ENCODE measurements at regions not wholly inside any gene's neighbourhood (a gene's known extent, or its start where the extent isn't known, plus 50 kb on each side); places are given as distances from the start of the nearest gene placed in this dataset.

DNA sequence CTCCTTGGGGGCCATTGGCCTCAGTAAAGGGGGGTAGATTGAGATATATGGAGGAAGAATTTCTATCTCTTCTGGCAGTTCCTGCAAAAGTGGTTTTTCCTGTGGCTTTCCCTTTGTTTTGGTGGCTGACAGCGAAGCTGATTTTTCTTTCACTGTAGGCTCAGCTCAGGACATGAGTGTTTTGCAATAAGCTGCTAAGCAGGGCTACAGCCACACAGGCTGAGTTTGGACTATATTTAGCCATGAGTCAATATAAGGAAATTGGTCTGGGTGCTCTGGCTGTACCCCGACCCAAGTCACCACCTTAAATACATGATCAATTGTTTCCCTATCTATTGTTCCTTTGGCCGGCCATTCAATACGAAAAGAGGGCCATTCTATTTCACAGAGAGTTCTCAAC, 212.7 kb upstream of the KCND2 start:
- no peak overlapping the region for H4K91ac ChIP-seq (ENCODE audit: insufficient read depth, low read depth, low read length)
- in situ Hi-C loops (cut with MboI; ENCODE audit: low sequenced_read_pairs) (no loop called here), intact Hi-C loops (cut with micrococcal nuclease) (no loop called here), dilution Hi-C loops (cut with HindIII; ENCODE audit: low sequenced_read_pairs, unreplicated experiment) (no loop called here)
- peak; percentile 59 for DNase-seq
- H2AK5ac ChIP-seq (ENCODE audit: low read depth, low read length): no peak overlapping the region
- H2AK9ac ChIP-seq (replicated peaks; ENCODE audit: low read depth, low read length, poor library complexity): peak overlapping the region; percentile 71
- H3K4ac ChIP-seq (ENCODE audit: low read depth, low read length): no peak overlapping the region
- CTCF ChIA-PET: no interaction called here
- H3K4me2 ChIP-seq (ENCODE audit: low read depth, low read length): 0 out of 2 replicates have a peak overlapping the region, but pooled peaks have one; percentile 20
- no peak overlapping the region for H3K23ac ChIP-seq (ENCODE audit: low read depth, low read length)
- no peaks in the 10 kb centered on the region for H3K27me3 ChIP-seq (ENCODE audit: control insufficient read depth, insufficient read depth, low read length)
- peak overlapping the region; percentile 65; the same call in 1 of the 2 replicates for H4K5ac ChIP-seq (ENCODE audit: low read depth, low read length)
- H3K18ac ChIP-seq (ENCODE audit: low read depth, low read length): peak overlapping the region; percentile 84
- no peaks in the 10 kb centered on the region for H3K79me1 ChIP-seq (ENCODE audit: low read depth in 1 of 2, low read length in 2 of 2)
- no peak overlapping the region for H3K14ac ChIP-seq (replicated peaks; ENCODE audit: low read depth, low read length)
- H3K9me1 ChIP-seq (ENCODE audit: insufficient read depth, low read length): no peaks in the 10 kb centered on the region
- peak; percentile 68 for ATAC-seq (ENCODE audit: low read depth)
- WGBS, 2 experiments (ENCODE audit: extremely low coverage in 2 of 2, insufficient read length in 1 of 2): 90% methylated on average over 2 of the region's 4 CpGs; no CpG with 5 or more reads in 1 of the 2 experiments
- H2BK5ac ChIP-seq (ENCODE audit: low read depth, low read length, poor library complexity, severe bottlenecking): peak overlapping the region; percentile 30
- H3K27ac ChIP-seq (ENCODE audit: insufficient read depth, low read length): peak overlapping the region; percentile 13; the same call in 1 of the 2 replicates
- no peak overlapping the region; the same call in 1 of the 2 replicates for H2BK20ac ChIP-seq (ENCODE audit: low read depth, low read length)
- no peak overlapping the region for H4K8ac ChIP-seq (ENCODE audit: low read depth in 2 of 2, low read length in 2 of 2)
- H3K36me3 ChIP-seq (ENCODE audit: control insufficient read depth, insufficient read depth, low read length): no peaks in the 10 kb centered on the region
- peaks cover 12% of the 10 kb centered on the region for H3K4me1 ChIP-seq (ENCODE audit: control insufficient read depth, insufficient read depth, low read length)
- H3K4me3 ChIP-seq (ENCODE audit: insufficient read depth, low read depth, low read length): no peak overlapping the region
- H3K9me3 ChIP-seq (ENCODE audit: control insufficient read depth, insufficient read depth, low read length): no peaks in the 10 kb centered on the region
- H4K20me1 ChIP-seq (ENCODE audit: insufficient read depth, low read length): no peaks in the 10 kb centered on the region
- H3K9ac ChIP-seq (ENCODE audit: low read depth, low read length): no peak overlapping the region
- no peak overlapping the region for H3K56ac ChIP-seq (ENCODE audit: extremely low read depth, insufficient read depth, low read length)
- POLR2A ChIA-PET (ENCODE audit: unreplicated experiment): no interaction called here
- peak overlapping the region; percentile 25; the same call in 1 of the 2 replicates for H2BK120ac ChIP-seq (ENCODE audit: low read depth, low read length)
- H2BK15ac ChIP-seq (ENCODE audit: low read depth, low read length): peak overlapping the region; percentile 21; the same call in 1 of the 3 replicates
- TF ChIP-seq RAD21 (IDR thresholded peaks at IDR 0.05; ENCODE audit: low read length) (no peak), CEBPB (IDR thresholded peaks at IDR 0.05; ENCODE audit: low read depth, low read length) (peak; percentile 78)
- no peak overlapping the region for H2AFZ ChIP-seq (replicated peaks; ENCODE audit: low read length, poor library complexity)
- no TSS peak for BruUV-seq (replicated peaks)

Measured in IMR-90 (cell line).